ENCODE measurements at regions not wholly inside any gene's neighbourhood (a gene's known extent, or its start where the extent isn't known, plus 50 kb on each side); places are given as distances from the start of the nearest gene placed in this dataset.

DNA sequence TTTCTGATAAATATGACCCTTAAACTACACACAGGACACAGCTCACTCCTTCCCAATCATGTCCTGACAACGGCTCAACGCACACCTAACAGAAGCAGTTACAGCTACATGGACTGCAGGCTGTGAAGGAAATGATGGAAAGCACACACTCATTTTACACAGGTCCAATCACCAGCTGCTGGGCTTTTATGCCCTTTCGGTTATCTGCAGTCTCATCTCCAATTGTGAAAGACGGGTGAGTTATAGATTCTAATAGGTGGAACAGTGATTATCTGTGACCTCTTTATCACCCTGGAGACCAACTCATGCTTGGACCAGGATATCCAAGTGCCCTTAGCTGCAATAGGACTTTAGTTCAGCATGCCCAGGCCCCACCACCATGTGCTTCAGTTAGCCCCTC is 110.4 kb upstream of the CREB1 start:
- TF ChIP-seq, protein P1, sequence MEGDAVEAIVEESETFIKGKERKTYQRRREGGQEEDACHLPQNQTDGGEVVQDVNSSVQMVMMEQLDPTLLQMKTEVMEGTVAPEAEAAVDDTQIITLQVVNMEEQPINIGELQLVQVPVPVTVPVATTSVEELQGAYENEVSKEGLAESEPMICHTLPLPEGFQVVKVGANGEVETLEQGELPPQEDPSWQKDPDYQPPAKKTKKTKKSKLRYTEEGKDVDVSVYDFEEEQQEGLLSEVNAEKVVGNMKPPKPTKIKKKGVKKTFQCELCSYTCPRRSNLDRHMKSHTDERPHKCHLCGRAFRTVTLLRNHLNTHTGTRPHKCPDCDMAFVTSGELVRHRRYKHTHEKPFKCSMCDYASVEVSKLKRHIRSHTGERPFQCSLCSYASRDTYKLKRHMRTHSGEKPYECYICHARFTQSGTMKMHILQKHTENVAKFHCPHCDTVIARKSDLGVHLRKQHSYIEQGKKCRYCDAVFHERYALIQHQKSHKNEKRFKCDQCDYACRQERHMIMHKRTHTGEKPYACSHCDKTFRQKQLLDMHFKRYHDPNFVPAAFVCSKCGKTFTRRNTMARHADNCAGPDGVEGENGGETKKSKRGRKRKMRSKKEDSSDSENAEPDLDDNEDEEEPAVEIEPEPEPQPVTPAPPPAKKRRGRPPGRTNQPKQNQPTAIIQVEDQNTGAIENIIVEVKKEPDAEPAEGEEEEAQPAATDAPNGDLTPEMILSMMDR (IDR thresholded peaks at IDR 0.05; ENCODE audit: low read depth, low read length), result no peak
- no peak for TF ChIP-seq EZH2phosphoT487 (IDR thresholded peaks at IDR 0.05; ENCODE audit: low read depth)

Data from OCI-LY3 (cell line).